GM18511 (cell line): ENCODE measurements at regions not wholly inside any gene's neighbourhood (a gene's known extent, or its start where the extent isn't known, plus 50 kb on each side); places are given as distances from the start of the nearest gene placed in this dataset.
"Not testable (repeated sequence)": the region's sequence is repeated elsewhere in the genome, so short reads cannot be mapped to it uniquely, and the experiment has no call there.

Source experiments
- ATAC-seq: cut with Tn5 transposase; IDR thresholded peaks from one replicate; pipeline ENCODE4 v1.9.1; 2021; ENCODE audit warnings: mild to moderate bottlenecking, moderate library complexity; ENCODE audit not compliant: unreplicated experiment

- ATAC-seq: no peak
Measured at GRCh38 chr12:83769151-83769550, 1082.4 kb downstream of the TMTC2 start.

GRCh38 chr12:83767723-83768122, 1081.0 kb downstream of the TMTC2 start:
- ATAC-seq: no peak

- ATAC-seq: no peak
Measured at GRCh38 chr12:83763425-83763824, 1076.7 kb downstream of the TMTC2 start.

GRCh38 chr12:83759906-83760305, 1073.2 kb downstream of the TMTC2 start:
- ATAC-seq: no peak

GRCh38 chr12:83758888-83759631, 1072.4 kb downstream of the TMTC2 start:
- no peak for ATAC-seq

GRCh38 chr12:83753904-83754303, 1067.2 kb downstream of the TMTC2 start:
- ATAC-seq: no peak

- ATAC-seq: no peak
Measured at GRCh38 chr12:83753205-83753604, 1066.5 kb downstream of the TMTC2 start.

GRCh38 chr12:83739607-83740006, 1052.9 kb downstream of the TMTC2 start:
- ATAC-seq: no peak

- ATAC-seq: no peak
Measured at GRCh38 chr12:83710851-83711250, 1024.1 kb downstream of the TMTC2 start.

GRCh38 chr12:83709899-83710298, 1023.2 kb downstream of the TMTC2 start:
- ATAC-seq: no peak

GRCh38 chr12:83700838-83701237, 1014.1 kb downstream of the TMTC2 start:
- no peak for ATAC-seq

- not testable (repeated sequence) for ATAC-seq
Measured at GRCh38 chr12:83696311-83696710, 1009.6 kb downstream of the TMTC2 start.

GRCh38 chr12:83691730-83692129, 1005.0 kb downstream of the TMTC2 start:
- ATAC-seq: no peak

- ATAC-seq: no peak
Measured at GRCh38 chr12:83690465-83690864, 1003.8 kb downstream of the TMTC2 start.

- no peak for ATAC-seq
Measured at GRCh38 chr12:83689333-83689732, 1002.6 kb downstream of the TMTC2 start.

- ATAC-seq: no peak
Measured at GRCh38 chr12:83676781-83677295, 990.1 kb downstream of the TMTC2 start.

- ATAC-seq: no peak
Measured at GRCh38 chr12:83666690-83667089, 980.0 kb downstream of the TMTC2 start.

GRCh38 chr12:83665634-83666218, 979.0 kb downstream of the TMTC2 start:
- no peak for ATAC-seq

- ATAC-seq: no peak
Measured at GRCh38 chr12:83664650-83665049, 977.9 kb downstream of the TMTC2 start.

- no peak for ATAC-seq
Measured at GRCh38 chr12:83660727-83661358, 974.1 kb downstream of the TMTC2 start.

- no peak for ATAC-seq
Measured at GRCh38 chr12:83659321-83659720, 972.6 kb downstream of the TMTC2 start.

- no peak for ATAC-seq
Measured at GRCh38 chr12:83656004-83656403, 969.3 kb downstream of the TMTC2 start.
